Astrocyte (in vitro differentiated cells and primary cell): ENCODE measurements at regions not wholly inside any gene's neighbourhood (a gene's known extent, or its start where the extent isn't known, plus 50 kb on each side); places are given as distances from the start of the nearest gene placed in this dataset.

ENCODE experiments used
- DNase-seq: peaks from one replicate; pipeline ENCODE4 v3.0.0-alpha.2; 2010; ENCODE audit warnings: low read depth
- FAIRE-seq: peaks from 2 replicates; lab custom pipeline; 2011; peaks lifted over from hg19 to GRCh38; lab: Jason Lieb, UNC
- H2AFZ ChIP-seq: 2 replicates; pipeline ENCODE4 v1.6.0; 2012; ENCODE audit warnings: low read depth, low read length, inconsistent platforms
- H3K27ac ChIP-seq: 2 replicates; pipeline ENCODE4 v1.5.1; 2011; ENCODE audit warnings: low read depth, low read length, inconsistent platforms
- H3K27me3 ChIP-seq: 2 replicates; pipeline ENCODE4 v1.6.0; 2011; ENCODE audit warnings: low read length, inconsistent platforms; ENCODE audit not compliant: insufficient read depth
- H3K36me3 ChIP-seq: 2 replicates; pipeline ENCODE4 v1.5.1; 2011; ENCODE audit warnings: low read length, inconsistent platforms; ENCODE audit not compliant: insufficient read depth
- H3K4me1 ChIP-seq: 2 replicates; pipeline ENCODE4 v1.5.1; 2011; ENCODE audit warnings: low read length, inconsistent platforms; ENCODE audit not compliant: insufficient read depth
- H3K4me2 ChIP-seq: 2 replicates; pipeline ENCODE4 v1.6.0; 2012; ENCODE audit warnings: low read length, inconsistent platforms
- H3K4me3 ChIP-seq: 2 replicates; pipeline ENCODE4 v1.5.1; 2011; ENCODE audit warnings: low read depth, mild to moderate bottlenecking, low read length, inconsistent platforms; ENCODE audit not compliant: insufficient read depth
- H3K79me2 ChIP-seq: 2 replicates; pipeline ENCODE4 v1.6.0; 2012; ENCODE audit warnings: mild to moderate bottlenecking, low read length, inconsistent platforms; ENCODE audit not compliant: insufficient read depth
- H3K9ac ChIP-seq: 2 replicates; pipeline ENCODE4 v1.6.0; 2012; ENCODE audit warnings: mild to moderate bottlenecking, low read length, inconsistent platforms
- H3K9me3 ChIP-seq: 2 replicates; pipeline ENCODE4 v1.5.1; 2012; ENCODE audit warnings: low read depth, mild to moderate bottlenecking, low read length, inconsistent platforms; ENCODE audit not compliant: insufficient read depth
- H4K20me1 ChIP-seq: 2 replicates; pipeline ENCODE4 v1.6.0; 2012; ENCODE audit warnings: low read length, inconsistent platforms; ENCODE audit not compliant: insufficient read depth
- H3K27ac Mint-ChIP-seq: one replicate; pipeline ENCODE4 v1.8.0; 2021; ENCODE audit warnings: mild to moderate bottlenecking, mixed read lengths; ENCODE audit not compliant: unreplicated experiment
- H3K27me3 Mint-ChIP-seq: one replicate; pipeline ENCODE4 v1.8.0; 2021; ENCODE audit warnings: low read depth, mixed read lengths; ENCODE audit not compliant: unreplicated experiment
- H3K36me3 Mint-ChIP-seq: one replicate; pipeline ENCODE4 v1.8.0; 2021; ENCODE audit warnings: low read depth, mixed read lengths; ENCODE audit not compliant: unreplicated experiment
- H3K4me1 Mint-ChIP-seq: one replicate; pipeline ENCODE4 v1.8.0; 2021; ENCODE audit warnings: low read depth, mixed read lengths; ENCODE audit not compliant: unreplicated experiment
- H3K4me3 Mint-ChIP-seq: one replicate; pipeline ENCODE4 v1.8.0; 2021; ENCODE audit warnings: mild to moderate bottlenecking, moderate library complexity, mixed read lengths; ENCODE audit not compliant: unreplicated experiment
- H3K9me3 Mint-ChIP-seq: one replicate; pipeline ENCODE4 v1.8.0; 2021; ENCODE audit warnings: mild to moderate bottlenecking, mixed read lengths; ENCODE audit not compliant: unreplicated experiment
- EZH2 ChIP-seq: IDR thresholded peaks from 2 replicates; pipeline ENCODE4 v1.6.1; 2012; ENCODE audit warnings: mild to moderate bottlenecking, low read length, inconsistent platforms; ENCODE audit not compliant: insufficient read depth
- TF ChIP-seq, protein P1 (sequence below): IDR thresholded peaks from 2 replicates; pipeline ENCODE4 v1.5.1; 2011; ENCODE audit warnings: low read depth, mild to moderate bottlenecking, inconsistent platforms, low read length, moderate library complexity; ENCODE audit not compliant: insufficient read depth

DNA sequence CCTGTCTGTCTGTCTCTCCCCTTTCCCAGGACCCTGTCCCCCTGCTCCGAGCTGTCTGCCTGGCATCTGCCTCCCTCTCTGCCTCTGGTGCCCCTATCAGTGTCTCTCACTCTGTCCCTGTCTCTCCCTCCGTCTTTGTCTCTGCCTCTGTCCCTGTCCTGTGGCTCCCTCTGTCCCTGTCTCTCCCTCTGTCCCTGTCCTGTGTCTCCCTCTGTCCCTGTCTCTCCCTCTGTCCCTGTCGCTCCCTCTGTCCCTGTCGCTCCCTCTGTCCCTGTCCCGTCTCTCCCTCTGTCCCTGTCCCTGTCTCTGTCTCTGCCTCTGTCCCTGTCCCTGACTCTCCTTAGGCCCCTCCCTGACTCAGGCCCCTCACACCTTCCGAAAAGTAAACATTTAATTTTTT lies 75.0 kb upstream of the PAX2 start:
- Histone ChIP-seq H3K27ac (no peak overlapping the region), H3K4me2 (no peak overlapping the region), H3K4me3 (no peak overlapping the region), H3K79me2 (no peaks in the 10 kb centered on the region), H2AFZ (no peak overlapping the region), H3K27me3 (peaks cover 46% of the 10 kb centered on the region), H3K4me1 (no peaks in the 10 kb centered on the region), H3K36me3 (no peaks in the 10 kb centered on the region), H3K9me3 (peaks cover 3% of the 10 kb centered on the region), H3K9ac (no peak overlapping the region), H4K20me1 (no peaks in the 10 kb centered on the region)
- Mint-ChIP-seq H3K27me3 (peaks cover 70% of the 10 kb centered on the region), H3K4me3 (no peak overlapping the region), H3K9me3 (no peaks in the 10 kb centered on the region), H3K36me3 (no peaks in the 10 kb centered on the region), H3K27ac (no peak overlapping the region), H3K4me1 (peaks cover 2% of the 10 kb centered on the region)
- DNase-seq: no peak
- TF ChIP-seq EZH2: no peak
- FAIRE-seq: no peak

DNA sequence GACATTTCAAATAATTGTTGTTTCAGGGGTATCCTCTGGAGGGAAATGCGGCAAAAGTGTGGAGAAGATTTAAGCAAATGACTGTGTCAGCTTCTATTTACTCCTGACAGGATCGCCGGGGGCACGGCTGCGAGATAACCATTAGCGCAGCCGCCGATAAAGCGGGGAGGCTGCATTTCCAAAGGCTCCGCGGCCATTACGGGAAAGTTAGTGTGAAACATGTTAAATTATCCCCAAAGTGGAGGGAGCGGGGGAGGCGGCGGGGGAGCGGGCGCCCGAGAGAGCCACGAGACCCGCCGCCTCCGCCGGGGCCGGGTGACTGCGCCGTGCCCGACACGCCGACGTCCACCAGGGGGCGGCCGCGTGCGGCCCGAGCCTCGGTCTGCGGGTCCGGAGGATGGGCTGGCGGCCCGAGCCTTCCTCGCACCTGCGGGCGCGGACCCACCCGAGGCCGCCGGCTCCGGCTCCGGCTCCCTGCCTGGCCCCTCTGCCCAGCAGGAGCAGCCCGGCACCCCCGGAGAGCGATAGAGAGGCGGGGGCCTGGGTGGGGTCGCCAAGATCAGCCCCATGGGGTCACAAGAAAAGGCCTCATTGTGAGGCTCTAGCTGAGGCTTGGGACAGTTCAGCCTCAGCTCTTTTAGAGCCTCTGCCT lies 74.4 kb upstream of the PAX2 start:
- Histone ChIP-seq H3K4me3 (no peak overlapping the region), H2AFZ (no peak overlapping the region)
- H3K4me3 Mint-ChIP-seq: no peak overlapping the region

DNA sequence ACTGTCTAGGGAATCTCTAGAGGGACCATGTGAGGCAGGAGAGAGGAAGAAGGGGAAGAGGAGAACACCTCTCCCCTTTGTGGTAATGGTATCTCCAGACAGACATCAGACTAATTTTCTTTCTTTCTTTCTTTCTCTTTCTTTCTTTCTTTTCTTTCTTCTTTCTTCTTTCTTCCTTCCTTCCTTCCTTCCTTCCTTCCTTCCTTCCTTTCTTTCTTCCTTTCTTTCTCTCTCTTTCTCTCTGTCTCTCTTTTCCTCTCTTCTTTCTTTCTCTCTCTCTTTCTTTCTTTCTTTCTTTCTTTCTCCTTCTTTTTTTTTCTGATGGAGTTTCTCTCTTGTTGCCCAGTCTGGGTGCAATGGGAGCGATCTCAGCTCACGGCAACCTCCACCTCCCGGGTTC lies 73.2 kb upstream of the PAX2 start:
- Histone ChIP-seq H3K4me3 (no peak overlapping the region), H2AFZ (no peak overlapping the region), H3K79me2 (no peaks in the 10 kb centered on the region), H3K9ac (no peak overlapping the region), H3K36me3 (no peaks in the 10 kb centered on the region), H3K27me3 (peaks cover 49% of the 10 kb centered on the region), H3K27ac (no peak overlapping the region), H4K20me1 (no peaks in the 10 kb centered on the region), H3K4me1 (no peaks in the 10 kb centered on the region), H3K9me3 (peaks cover 1% of the 10 kb centered on the region), H3K4me2 (no peak overlapping the region)
- DNase-seq (no peak), FAIRE-seq (no peak)
- Mint-ChIP-seq H3K27ac (no peak overlapping the region), H3K4me1 (peaks cover 2% of the 10 kb centered on the region), H3K9me3 (no peaks in the 10 kb centered on the region), H3K4me3 (no peak overlapping the region), H3K27me3 (peaks cover 75% of the 10 kb centered on the region), H3K36me3 (no peaks in the 10 kb centered on the region)
- TF ChIP-seq, protein P1, sequence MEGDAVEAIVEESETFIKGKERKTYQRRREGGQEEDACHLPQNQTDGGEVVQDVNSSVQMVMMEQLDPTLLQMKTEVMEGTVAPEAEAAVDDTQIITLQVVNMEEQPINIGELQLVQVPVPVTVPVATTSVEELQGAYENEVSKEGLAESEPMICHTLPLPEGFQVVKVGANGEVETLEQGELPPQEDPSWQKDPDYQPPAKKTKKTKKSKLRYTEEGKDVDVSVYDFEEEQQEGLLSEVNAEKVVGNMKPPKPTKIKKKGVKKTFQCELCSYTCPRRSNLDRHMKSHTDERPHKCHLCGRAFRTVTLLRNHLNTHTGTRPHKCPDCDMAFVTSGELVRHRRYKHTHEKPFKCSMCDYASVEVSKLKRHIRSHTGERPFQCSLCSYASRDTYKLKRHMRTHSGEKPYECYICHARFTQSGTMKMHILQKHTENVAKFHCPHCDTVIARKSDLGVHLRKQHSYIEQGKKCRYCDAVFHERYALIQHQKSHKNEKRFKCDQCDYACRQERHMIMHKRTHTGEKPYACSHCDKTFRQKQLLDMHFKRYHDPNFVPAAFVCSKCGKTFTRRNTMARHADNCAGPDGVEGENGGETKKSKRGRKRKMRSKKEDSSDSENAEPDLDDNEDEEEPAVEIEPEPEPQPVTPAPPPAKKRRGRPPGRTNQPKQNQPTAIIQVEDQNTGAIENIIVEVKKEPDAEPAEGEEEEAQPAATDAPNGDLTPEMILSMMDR: no peak
- TF ChIP-seq EZH2: no peak

More for the DNA sequence above, 74.4 kb upstream of the PAX2 start:
- no peak for FAIRE-seq
- H3K27me3 ChIP-seq: peaks cover 48% of the 10 kb centered on the region
- H3K27ac Mint-ChIP-seq: no peak overlapping the region
- TF ChIP-seq, protein P1: peak; percentile 13
- TF ChIP-seq EZH2: peak; percentile 85
- no peaks in the 10 kb centered on the region for H3K9me3 Mint-ChIP-seq
- H4K20me1 ChIP-seq: no peaks in the 10 kb centered on the region
- DNase-seq: no peak
- H3K36me3 Mint-ChIP-seq: no peaks in the 10 kb centered on the region
- H3K9me3 ChIP-seq: peaks cover 3% of the 10 kb centered on the region
- no peaks in the 10 kb centered on the region for H3K79me2 ChIP-seq
- H3K4me2 ChIP-seq: peak overlapping the region; percentile 33
- H3K27me3 Mint-ChIP-seq: peaks cover 72% of the 10 kb centered on the region
- no peak overlapping the region for H3K9ac ChIP-seq
- no peaks in the 10 kb centered on the region for H3K4me1 ChIP-seq
- H3K36me3 ChIP-seq: no peaks in the 10 kb centered on the region
- H3K4me1 Mint-ChIP-seq: peaks cover 2% of the 10 kb centered on the region
- no peak overlapping the region for H3K27ac ChIP-seq
